ENCODE measurements at regions not wholly inside any gene's neighbourhood (a gene's known extent, or its start where the extent isn't known, plus 50 kb on each side); places are given as distances from the start of the nearest gene placed in this dataset.

DNA sequence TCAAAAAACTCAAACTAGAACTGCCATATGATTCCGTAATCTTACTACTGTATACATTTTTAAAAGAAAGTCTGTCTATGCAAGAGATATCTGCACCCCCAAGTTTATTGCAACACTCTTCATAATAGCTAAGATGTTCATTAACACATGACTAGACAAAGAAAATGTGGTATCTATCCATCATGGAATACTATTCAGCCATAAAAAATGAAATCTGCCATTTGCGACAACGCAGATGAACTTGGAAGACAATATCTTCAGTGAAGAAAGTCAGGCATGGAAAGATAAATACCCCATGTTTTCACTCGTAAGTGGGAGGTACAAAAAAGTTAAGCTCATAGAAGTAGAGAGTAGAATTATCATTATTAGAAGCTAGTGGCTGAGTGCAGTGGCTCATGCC lies 87.3 kb upstream of the DHRSX start:
- H3K9me3 Mint-ChIP-seq: no peaks in the 10 kb centered on the region
- H3K27ac Mint-ChIP-seq: no peak overlapping the region
- H3K4me1 Mint-ChIP-seq: peaks cover 4% of the 10 kb centered on the region
- H3K27me3 Mint-ChIP-seq: peaks cover 9% of the 10 kb centered on the region
- H3K36me3 Mint-ChIP-seq (ENCODE audit: low read depth): peaks cover 5% of the 10 kb centered on the region
- no peak for ATAC-seq (replicated peaks)
- H3K4me3 Mint-ChIP-seq: no peak overlapping the region

DNA sequence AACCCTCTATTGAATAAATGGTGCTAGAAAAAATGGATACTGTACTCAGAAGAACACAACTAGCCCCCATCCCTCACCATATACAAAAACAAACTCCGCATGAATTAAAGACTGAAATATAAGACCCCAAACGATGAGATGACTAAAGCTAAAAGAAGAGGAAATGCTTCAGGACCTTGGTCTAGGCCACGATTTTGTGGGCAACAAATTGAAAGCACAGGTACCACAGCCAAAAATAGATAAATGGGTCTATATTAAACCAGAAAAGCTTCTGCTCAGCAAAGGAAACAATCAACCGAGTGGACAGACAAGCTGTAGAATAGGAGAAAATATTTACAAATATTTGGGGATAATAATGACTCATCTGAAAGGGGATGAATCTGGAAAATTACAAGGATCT lies 86.4 kb upstream of the DHRSX start:
- Mint-ChIP-seq H3K27ac (no peak overlapping the region), H3K27me3 (peaks cover 17% of the 10 kb centered on the region)

GRCh38 chrX:2585158-2585470 lies 84.3 kb upstream of the DHRSX start:
- H3K4me3 Mint-ChIP-seq: peak overlapping the region; percentile 39
- H3K4me1 Mint-ChIP-seq: peaks cover 4% of the 10 kb centered on the region
- H3K27me3 Mint-ChIP-seq: peaks cover 26% of the 10 kb centered on the region
- peaks cover 9% of the 10 kb centered on the region for H3K36me3 Mint-ChIP-seq (ENCODE audit: low read depth)
- H3K9me3 Mint-ChIP-seq: no peaks in the 10 kb centered on the region
- H3K27ac Mint-ChIP-seq: no peak overlapping the region
- no peak for ATAC-seq (replicated peaks)

More for the DNA sequence above, 86.4 kb upstream of the DHRSX start:
- peaks cover 7% of the 10 kb centered on the region for H3K36me3 Mint-ChIP-seq (ENCODE audit: low read depth)
- no peak for ATAC-seq (replicated peaks)
- H3K4me1 Mint-ChIP-seq: peaks cover 4% of the 10 kb centered on the region
- H3K4me3 Mint-ChIP-seq: no peak overlapping the region
- no peaks in the 10 kb centered on the region for H3K9me3 Mint-ChIP-seq

DNA sequence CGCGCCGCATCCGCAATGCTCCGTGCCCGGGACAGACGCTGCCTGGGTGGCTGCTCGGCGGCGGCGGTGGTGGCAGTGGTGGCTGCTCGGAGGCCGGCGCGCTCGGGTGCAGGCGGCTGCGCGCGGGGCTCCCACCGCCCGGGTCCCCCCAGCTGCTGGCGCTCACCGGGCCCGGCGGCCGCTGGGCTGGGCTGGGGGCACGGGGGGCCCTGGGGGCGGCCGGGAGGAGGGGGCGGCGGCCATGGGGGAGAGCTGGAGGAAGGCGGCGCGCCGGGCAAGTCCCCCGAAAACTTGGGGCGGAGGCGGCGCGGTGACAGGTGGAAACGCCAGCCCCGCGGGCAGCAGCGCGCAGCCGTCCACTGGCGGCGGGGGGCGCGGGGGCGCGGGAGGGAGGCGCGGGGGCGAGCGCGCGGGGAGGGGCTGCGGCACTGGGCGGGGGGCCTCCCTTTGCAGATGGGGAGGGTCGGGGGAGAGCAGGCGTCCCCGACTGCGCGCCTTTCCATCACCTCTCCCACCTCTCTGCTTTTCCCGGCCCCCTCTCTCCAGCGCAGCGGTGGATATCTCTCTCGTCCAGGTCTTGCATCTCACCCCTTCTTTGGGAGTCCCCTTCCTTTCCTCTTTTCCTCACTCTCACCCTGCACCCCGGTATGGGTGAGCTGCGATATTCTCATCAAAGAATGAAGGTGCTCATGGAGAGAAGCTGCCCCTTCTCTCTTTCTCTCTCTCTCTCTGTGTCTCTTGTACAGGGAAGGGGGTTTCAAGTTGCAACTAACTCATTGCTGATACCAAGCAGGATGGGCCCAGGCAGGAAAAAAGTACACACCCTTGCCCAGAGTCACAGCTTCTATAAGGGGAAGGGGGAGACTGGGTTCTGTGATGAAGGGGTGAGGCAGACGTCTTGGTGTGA lies 83.7 kb upstream of the DHRSX start:
- Mint-ChIP-seq H3K4me3 (peak overlapping the region; percentile 39), H3K9me3 (no peaks in the 10 kb centered on the region), H3K4me1 (peaks cover 4% of the 10 kb centered on the region), H3K36me3 (ENCODE audit: low read depth) (peaks cover 9% of the 10 kb centered on the region), H3K27ac (no peak overlapping the region), H3K27me3 (peaks cover 27% of the 10 kb centered on the region)
- no peak for ATAC-seq (replicated peaks)

GRCh38 chrX:2583194-2584162 lies 82.7 kb upstream of the DHRSX start:
- H3K27ac Mint-ChIP-seq: no peak overlapping the region
- no peak for ATAC-seq (replicated peaks)
- H3K4me1 Mint-ChIP-seq: peaks cover 4% of the 10 kb centered on the region
- no peak overlapping the region for H3K4me3 Mint-ChIP-seq
- no peaks in the 10 kb centered on the region for H3K9me3 Mint-ChIP-seq
- H3K36me3 Mint-ChIP-seq (ENCODE audit: low read depth): peaks cover 9% of the 10 kb centered on the region
- H3K27me3 Mint-ChIP-seq: peaks cover 36% of the 10 kb centered on the region

DNA sequence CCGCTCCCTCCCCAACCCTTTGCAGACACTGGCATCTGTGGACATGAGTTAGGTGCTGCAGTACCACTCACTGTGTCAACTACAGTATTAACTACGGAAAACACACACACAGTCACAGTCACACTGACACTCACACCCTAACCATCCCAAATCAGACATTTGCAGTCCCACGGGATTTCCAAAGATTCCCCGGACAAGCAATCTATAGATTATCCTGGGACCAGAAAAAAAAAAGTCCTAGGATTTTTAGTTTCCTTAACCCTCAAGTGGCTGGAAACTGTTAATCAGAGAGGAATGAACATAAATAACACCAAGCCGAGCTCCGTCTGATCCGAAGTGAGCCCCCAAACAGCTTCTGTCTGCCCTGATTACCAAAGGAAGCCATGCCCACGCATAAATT lies 81.9 kb upstream of the DHRSX start:
- Mint-ChIP-seq H3K36me3 (ENCODE audit: low read depth) (peaks cover 9% of the 10 kb centered on the region), H3K4me3 (no peak overlapping the region), H3K27me3 (peaks cover 43% of the 10 kb centered on the region), H3K4me1 (peaks cover 4% of the 10 kb centered on the region), H3K27ac (no peak overlapping the region), H3K9me3 (no peaks in the 10 kb centered on the region)
- no peak for ATAC-seq (replicated peaks)

- Mint-ChIP-seq H3K4me3 (no peak overlapping the region), H3K36me3 (ENCODE audit: low read depth) (peaks cover 9% of the 10 kb centered on the region), H3K27me3 (peaks cover 43% of the 10 kb centered on the region), H3K27ac (no peak overlapping the region), H3K4me1 (peaks cover 4% of the 10 kb centered on the region), H3K9me3 (no peaks in the 10 kb centered on the region)
- ATAC-seq (replicated peaks): no peak
Observed at GRCh38 chrX:2581296-2581695, 80.5 kb upstream of the DHRSX start.

- no peak for ATAC-seq (replicated peaks)
- Mint-ChIP-seq H3K9me3 (no peaks in the 10 kb centered on the region), H3K27me3 (peaks cover 38% of the 10 kb centered on the region), H3K36me3 (ENCODE audit: low read depth) (peaks cover 4% of the 10 kb centered on the region), H3K27ac (no peak overlapping the region), H3K4me1 (no peaks in the 10 kb centered on the region), H3K4me3 (no peak overlapping the region)
Observed at GRCh38 chrX:2578864-2579263, 78.1 kb upstream of the DHRSX start.

GRCh38 chrX:2577844-2578466 lies 77.2 kb upstream of the DHRSX start:
- peaks cover 34% of the 10 kb centered on the region for H3K27me3 Mint-ChIP-seq
- H3K4me1 Mint-ChIP-seq: no peaks in the 10 kb centered on the region
- H3K27ac Mint-ChIP-seq: peak overlapping the region; percentile 13
- no peak overlapping the region for H3K4me3 Mint-ChIP-seq
- no peaks in the 10 kb centered on the region for H3K9me3 Mint-ChIP-seq
- peaks cover 4% of the 10 kb centered on the region for H3K36me3 Mint-ChIP-seq (ENCODE audit: low read depth)
- ATAC-seq (replicated peaks): peak; percentile 58

DNA sequence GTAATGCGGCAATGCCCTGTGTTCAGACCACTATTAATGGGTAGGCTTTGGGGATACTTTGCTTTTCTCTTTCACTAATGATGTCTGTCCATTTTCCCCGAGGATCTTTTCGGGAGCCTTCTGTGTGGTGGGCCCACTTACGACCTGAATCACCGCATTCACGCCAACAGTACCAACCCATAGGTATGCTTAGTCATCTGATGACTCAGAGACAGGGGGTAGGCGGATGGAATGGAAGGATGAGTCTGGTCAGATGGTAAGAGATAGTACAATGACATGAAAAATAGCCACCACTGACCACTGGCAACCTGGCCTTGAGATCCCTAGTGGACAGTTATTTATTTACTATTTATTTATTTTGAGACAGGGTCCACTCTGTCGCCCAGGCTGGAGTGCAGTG lies 76.0 kb upstream of the DHRSX start:
- no peak overlapping the region for H3K4me3 Mint-ChIP-seq
- ATAC-seq (replicated peaks): peak; percentile 71

GRCh38 chrX:2574271-2574670 lies 73.5 kb upstream of the DHRSX start:
- ATAC-seq (replicated peaks): no peak
- Mint-ChIP-seq H3K27ac (no peak overlapping the region), H3K4me3 (no peak overlapping the region), H3K4me1 (no peaks in the 10 kb centered on the region), H3K27me3 (peaks cover 14% of the 10 kb centered on the region), H3K9me3 (peaks cover 2% of the 10 kb centered on the region), H3K36me3 (ENCODE audit: low read depth) (no peaks in the 10 kb centered on the region)

More for the DNA sequence above, 76.0 kb upstream of the DHRSX start:
- no peaks in the 10 kb centered on the region for H3K36me3 Mint-ChIP-seq (ENCODE audit: low read depth)
- no peaks in the 10 kb centered on the region for H3K9me3 Mint-ChIP-seq
- peaks cover 23% of the 10 kb centered on the region for H3K27me3 Mint-ChIP-seq
- no peak overlapping the region for H3K27ac Mint-ChIP-seq
- H3K4me1 Mint-ChIP-seq: no peaks in the 10 kb centered on the region

GRCh38 chrX:2572740-2573139 lies 72.0 kb upstream of the DHRSX start:
- Mint-ChIP-seq H3K4me3 (no peak overlapping the region), H3K27me3 (peaks cover under 1% of the 10 kb centered on the region), H3K27ac (no peak overlapping the region), H3K36me3 (ENCODE audit: low read depth) (no peaks in the 10 kb centered on the region), H3K4me1 (no peaks in the 10 kb centered on the region), H3K9me3 (peaks cover 3% of the 10 kb centered on the region)
- peak; percentile 18 for ATAC-seq (replicated peaks)

DNA sequence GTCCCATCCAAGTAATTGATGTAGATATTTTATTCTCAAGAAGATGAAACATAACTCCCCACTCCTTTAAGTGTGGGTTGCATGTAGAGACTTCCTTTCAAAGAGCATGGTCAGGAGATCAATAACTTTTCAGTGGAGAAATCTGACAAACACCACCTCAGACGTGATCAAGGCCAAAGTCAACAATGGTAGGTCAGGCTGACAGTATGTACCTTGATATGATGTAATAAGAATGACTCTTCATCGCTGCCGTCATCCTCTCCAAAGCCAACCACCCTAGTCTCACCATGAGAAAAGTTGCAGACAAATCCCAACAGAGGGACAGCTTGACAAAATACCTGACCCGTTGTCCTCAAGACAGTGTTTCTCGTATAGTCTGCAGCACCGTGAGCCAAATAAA lies 67.3 kb upstream of the DHRSX start:
- Mint-ChIP-seq H3K36me3 (ENCODE audit: low read depth) (no peaks in the 10 kb centered on the region), H3K27me3 (no peaks in the 10 kb centered on the region), H3K9me3 (peaks cover 3% of the 10 kb centered on the region), H3K4me3 (no peak overlapping the region), H3K4me1 (no peaks in the 10 kb centered on the region), H3K27ac (no peak overlapping the region)
- no peak for ATAC-seq (replicated peaks)

DNA sequence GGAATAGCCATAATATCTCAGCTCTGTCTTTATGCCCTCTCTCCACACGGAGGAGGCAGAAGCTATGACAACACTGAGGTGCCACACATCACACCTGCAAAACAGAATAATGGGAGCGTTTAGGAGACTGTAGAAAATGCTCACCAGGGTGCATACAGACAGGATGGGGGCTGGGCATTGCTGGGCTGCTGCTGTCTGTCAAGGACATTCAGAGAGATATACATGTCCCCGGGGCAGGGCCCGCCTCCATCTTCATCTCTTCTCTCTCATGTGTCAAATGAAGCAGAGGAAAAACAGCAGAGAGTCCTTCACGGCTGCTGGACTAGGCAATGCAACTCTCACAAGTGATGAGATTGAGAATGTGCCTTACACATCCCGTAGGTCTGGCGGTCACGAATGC lies 65.3 kb upstream of the DHRSX start:
- peaks cover 3% of the 10 kb centered on the region for H3K9me3 Mint-ChIP-seq
- no peak overlapping the region for H3K4me3 Mint-ChIP-seq
- H3K27me3 Mint-ChIP-seq: no peaks in the 10 kb centered on the region
- no peaks in the 10 kb centered on the region for H3K36me3 Mint-ChIP-seq (ENCODE audit: low read depth)
- no peak overlapping the region for H3K27ac Mint-ChIP-seq
- ATAC-seq (replicated peaks): no peak
- no peaks in the 10 kb centered on the region for H3K4me1 Mint-ChIP-seq

Data from activated T-helper 17 cell treated with anti-CD3 and anti-CD28 coated beads, Interleukin-2, amount 50 U/mL, for 72 hours (primary cell).